ENCODE measurements at regions not wholly inside any gene's neighbourhood (a gene's known extent, or its start where the extent isn't known, plus 50 kb on each side); places are given as distances from the start of the nearest gene placed in this dataset.

GRCh38 chr6:103193413-103193812 is 1666.3 kb downstream of the HACE1 start:
- Histone ChIP-seq H3K4me1 (replicated peaks in 1 of 4; ENCODE audit: control insufficient read depth in 3 of 4, insufficient read depth in 4 of 4, low read length in 3 of 4) (no peaks in the 10 kb centered on the region), H3K14ac (ENCODE audit: insufficient read length) (no peak overlapping the region), H3K27me3 (replicated peaks in 1 of 4; ENCODE audit: control insufficient read depth in 3 of 4, extremely low read depth in 1 of 4, insufficient read depth in 3 of 4, low read length in 3 of 4) (no peaks in the 10 kb centered on the region), H2AFZ (ENCODE audit: low read length) (no peak overlapping the region), H4K91ac (replicated peaks; ENCODE audit: insufficient read length, low read length) (no peak overlapping the region), H3K4me2 (ENCODE audit: insufficient read depth in 1 of 2, low read depth in 2 of 2, low read length in 2 of 2) (no peak overlapping the region), H3K23me2 (ENCODE audit: low read depth, low read length) (no peaks in the 10 kb centered on the region), H3K79me2 (ENCODE audit: control insufficient read depth in 1 of 2, insufficient read depth in 2 of 2, low read length in 2 of 2) (no peaks in the 10 kb centered on the region), H3K18ac (ENCODE audit: extremely low read depth, low read length) (no peak overlapping the region), H4K8ac (ENCODE audit: extremely low read depth, insufficient read depth, low read length) (no peak overlapping the region), H2BK15ac (ENCODE audit: low read length) (no peak overlapping the region), H3K79me1 (ENCODE audit: low read depth, low read length) (no peaks in the 10 kb centered on the region), H3K4me3 (ENCODE audit: extremely low read depth in 1 of 4, insufficient read depth in 2 of 4, low read depth in 3 of 4, low read length in 4 of 4) (no peak overlapping the region), H4K20me1 (replicated peaks in 1 of 2; ENCODE audit: control insufficient read depth in 1 of 2, insufficient read depth in 2 of 2, low read length in 2 of 2) (no peaks in the 10 kb centered on the region), H3K4ac (replicated peaks; ENCODE audit: insufficient read length, low read depth, low read length) (no peak overlapping the region), H3K27ac (ENCODE audit: low read depth, low read length) (no peak overlapping the region), H3K23ac (ENCODE audit: insufficient read length) (no peak overlapping the region), H3K36me3 (ENCODE audit: control insufficient read depth in 2 of 4, insufficient read depth in 4 of 4, low read length in 3 of 4) (no peaks in the 10 kb centered on the region), H3K56ac (replicated peaks; ENCODE audit: insufficient read length, low read depth, low read length) (no peak overlapping the region), H4K5ac (ENCODE audit: insufficient read length, low read depth, low read length) (no peak overlapping the region), H2BK5ac (ENCODE audit: low read depth, low read length) (no peak overlapping the region), H2BK120ac (replicated peaks; ENCODE audit: low read depth, low read length) (no peak overlapping the region), H2BK12ac (ENCODE audit: low read depth, low read length) (no peak overlapping the region), H2BK20ac (ENCODE audit: low read length) (no peak overlapping the region), H3K9me3 (ENCODE audit: insufficient read depth in 2 of 2, low read depth in 1 of 2, low read length in 1 of 2) (no peaks in the 10 kb centered on the region), H2AK5ac (ENCODE audit: low read depth, low read length) (no peak overlapping the region), H3K9ac (replicated peaks in 1 of 4; ENCODE audit: extremely low read depth in 1 of 4, low read depth in 3 of 4, low read length in 3 of 4) (no peak overlapping the region)
- ChIA-PET CTCF (ENCODE audit: partially characterized antibody) (no interaction called here), POLR2A (ENCODE audit: partially characterized antibody) (no interaction called here)
- WGBS, 2 experiments (ENCODE audit: extremely low coverage in 1 of 2, insufficient coverage in 1 of 2, insufficient read length in 1 of 2, insufficient replicate concordance in 2 of 2, low coverage in 1 of 2, low lambda C conversion rate in 2 of 2, missing lambda C conversion rate in 1 of 2): 91% methylated on average over 3 of the region's 3 CpGs; no CpG with 5 or more reads in 1 of the 2 experiments
- TF ChIP-seq MAFK (IDR thresholded peaks at IDR 0.05; ENCODE audit: low read depth, low read length) (no peak), SP1 (IDR thresholded peaks at IDR 0.05; ENCODE audit: low read depth, low read length) (no peak), E2F6 (IDR thresholded peaks at IDR 0.05) (no peak), ZNF274 (IDR thresholded peaks at IDR 0.05; ENCODE audit: borderline replicate concordance, extremely low read depth, low read length) (no peak), NRF1 (IDR thresholded peaks at IDR 0.05; ENCODE audit: low read depth, low read length) (no peak), SRF (IDR thresholded peaks at IDR 0.05; ENCODE audit: low read depth, low read length) (no peak), GABPA (IDR thresholded peaks at IDR 0.05; ENCODE audit: borderline replicate concordance, insufficient read depth, low read length) (no peak), SUZ12 (IDR thresholded peaks at IDR 0.05; ENCODE audit: low read length) (no peak), SP2 (IDR thresholded peaks at IDR 0.05; ENCODE audit: low read length) (no peak), HDAC6 (IDR thresholded peaks at IDR 0.05; ENCODE audit: low read depth, low read length) (no peak), EGR1 (IDR thresholded peaks at IDR 0.05; ENCODE audit: borderline replicate concordance, low read depth, low read length) (no peak), CHD1 (IDR thresholded peaks at IDR 0.05; ENCODE audit: low read depth, low read length) (no peak)
- TF ChIP-seq, protein P1, sequence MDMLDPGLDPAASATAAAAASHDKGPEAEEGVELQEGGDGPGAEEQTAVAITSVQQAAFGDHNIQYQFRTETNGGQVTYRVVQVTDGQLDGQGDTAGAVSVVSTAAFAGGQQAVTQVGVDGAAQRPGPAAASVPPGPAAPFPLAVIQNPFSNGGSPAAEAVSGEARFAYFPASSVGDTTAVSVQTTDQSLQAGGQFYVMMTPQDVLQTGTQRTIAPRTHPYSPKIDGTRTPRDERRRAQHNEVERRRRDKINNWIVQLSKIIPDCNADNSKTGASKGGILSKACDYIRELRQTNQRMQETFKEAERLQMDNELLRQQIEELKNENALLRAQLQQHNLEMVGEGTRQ (IDR thresholded peaks at IDR 0.05; ENCODE audit: low read length): no peak
- no peak for DNase-seq (ENCODE audit: low read depth in 1 of 2, low spot score in 2 of 2)
- no peak for FAIRE-seq

All from H1 (cell line).